ENCODE measurements at regions not wholly inside any gene's neighbourhood (a gene's known extent, or its start where the extent isn't known, plus 50 kb on each side); places are given as distances from the start of the nearest gene placed in this dataset.

GRCh38 chr6:26216359-26216885 lies 129.2 kb downstream of the HFE start:
- DNase-seq, result peak; percentile 67 to 98 (median 85)

- DNase-seq, result peak in 4 of 6 experiments; percentile 70 to 86 (median 74)
Observed at GRCh38 chr6:26216886-26217713, 129.9 kb downstream of the HFE start.

GRCh38 chr6:26217714-26218075 lies 130.5 kb downstream of the HFE start:
- no peak for DNase-seq

GRCh38 chr6:26218824-26219223 lies 131.6 kb downstream of the HFE start:
- no peak for DNase-seq

- DNase-seq, result no peak
Observed at GRCh38 chr6:26220145-26220970, 133.1 kb downstream of the HFE start.

- DNase-seq, result no peak
Observed at GRCh38 chr6:26221186-26221585, 134.0 kb downstream of the HFE start.

- peak in 1 of 6 experiments; percentile 8 for DNase-seq
Observed at GRCh38 chr6:26222571-26222970, 135.3 kb downstream of the HFE start.

GRCh38 chr6:26223228-26223627 lies 136.0 kb downstream of the HFE start:
- no peak for DNase-seq

- peak; percentile 50 to 90 (median 80) for DNase-seq
Observed at GRCh38 chr6:26223650-26224546, 136.7 kb downstream of the HFE start.

GRCh38 chr6:26224547-26224912 lies 137.3 kb downstream of the HFE start:
- DNase-seq, result no peak

GRCh38 chr6:26224940-26225847 lies 138.0 kb downstream of the HFE start:
- DNase-seq, result no peak

GRCh38 chr6:26225848-26226578 lies 138.8 kb downstream of the HFE start:
- no peak for DNase-seq

GRCh38 chr6:26226579-26226967 lies 138.4 kb upstream of the BTN3A2 start:
- DNase-seq, result no peak

- no peak for DNase-seq
Observed at GRCh38 chr6:26230351-26230750, 134.6 kb upstream of the BTN3A2 start.

GRCh38 chr6:26231006-26231587 lies 133.9 kb upstream of the BTN3A2 start:
- DNase-seq, result no peak

- DNase-seq, result no peak
Observed at GRCh38 chr6:26232306-26232939, 132.6 kb upstream of the BTN3A2 start.

- peak; percentile 25 to 83 (median 54) for DNase-seq
Observed at GRCh38 chr6:26232940-26233648, 131.9 kb upstream of the BTN3A2 start.

GRCh38 chr6:26233649-26234420 lies 131.2 kb upstream of the BTN3A2 start:
- DNase-seq, result peak; percentile 58 to 85 (median 72)

All from stimulated activated naive CD4-positive, alpha-beta T cell (primary cell).